ENCODE measurements at regions not wholly inside any gene's neighbourhood (a gene's known extent, or its start where the extent isn't known, plus 50 kb on each side); places are given as distances from the start of the nearest gene placed in this dataset.

- no peaks in the 10 kb centered on the region for H3K4me1 ChIP-seq (replicated peaks in 1 of 2; ENCODE audit: control insufficient read depth in 2 of 2, insufficient read depth in 2 of 2, low read length in 2 of 2)
- POLR2A ChIA-PET, result no interaction called here
- H3K9me1 ChIP-seq (ENCODE audit: control insufficient read depth, insufficient read depth, low read length), result no peaks in the 10 kb centered on the region
- WGBS (ENCODE audit: insufficient coverage, low coverage, missing lambda C conversion rate), result 6% methylated on average over 2 of the region's 2 CpGs
- no peaks in the 10 kb centered on the region for H3K36me3 ChIP-seq (ENCODE audit: control insufficient read depth, insufficient read depth, low read length)
- in situ Hi-C loops (cut with MboI) (no loop called here), intact Hi-C loops (cut with micrococcal nuclease) (no loop called here)
- FAIRE-seq (no peak), DNase-seq (ENCODE audit: extremely low read depth in 1 of 4, low spot score in 3 of 4) (no peak), ATAC-seq (no peak)
- H3K9ac ChIP-seq (ENCODE audit: insufficient read depth in 1 of 2, low read depth in 2 of 2, low read length in 2 of 2), result no peak overlapping the region
- H3K4me3 ChIP-seq, result no peak overlapping the region
- no peaks in the 10 kb centered on the region for H3K79me2 ChIP-seq (ENCODE audit: control insufficient read depth, insufficient read depth, low read length)
- H3K9me3 ChIP-seq (replicated peaks; ENCODE audit: control insufficient read depth, insufficient read depth, low read depth, low read length), result no peaks in the 10 kb centered on the region
- H3K27me3 ChIP-seq (ENCODE audit: control insufficient read depth in 2 of 2, insufficient read depth in 2 of 2, low read length in 2 of 2), result no peaks in the 10 kb centered on the region
- BruUV-seq (replicated peaks), result no TSS peak
- no peaks in the 10 kb centered on the region for H4K20me1 ChIP-seq (replicated peaks; ENCODE audit: control insufficient read depth, insufficient read depth, low read length)
- H3K4me2 ChIP-seq (ENCODE audit: insufficient read depth, low read length), result no peak overlapping the region
- no peak overlapping the region for H2AFZ ChIP-seq (ENCODE audit: low read depth, low read length)
- CTCF ChIA-PET (ENCODE audit: low intra/inter-chr PET ratio), result no interaction called here
- H3K27ac ChIP-seq (ENCODE audit: extremely low read depth, low read depth, low read length), result no peak overlapping the region
- no peak for TF ChIP-seq CHD4 (IDR thresholded peaks at IDR 0.05; ENCODE audit: insufficient read depth, insufficient replicate concordance, low read depth, low read length, poor library complexity, severe bottlenecking)
These were observed 229.1 kb upstream of the CLEC14A start for GRCh38 chr14:38485026-38485425.

- no peak overlapping the region for H2AFZ ChIP-seq (ENCODE audit: low read depth, low read length)
These were observed 226.2 kb upstream of the CLEC14A start for GRCh38 chr14:38481952-38482678.

More at GRCh38 chr14:38481952-38482678, 226.2 kb upstream of the CLEC14A start:
- Histone ChIP-seq H3K27me3 (ENCODE audit: control insufficient read depth in 2 of 2, insufficient read depth in 2 of 2, low read length in 2 of 2) (no peaks in the 10 kb centered on the region), H3K4me2 (ENCODE audit: insufficient read depth, low read length) (no peak overlapping the region), H3K9ac (ENCODE audit: insufficient read depth in 1 of 2, low read depth in 2 of 2, low read length in 2 of 2) (no peak overlapping the region), H3K9me1 (ENCODE audit: control insufficient read depth, insufficient read depth, low read length) (no peaks in the 10 kb centered on the region), H3K4me3 (no peak overlapping the region), H3K79me2 (ENCODE audit: control insufficient read depth, insufficient read depth, low read length) (no peaks in the 10 kb centered on the region), H3K4me1 (replicated peaks in 1 of 2; ENCODE audit: control insufficient read depth in 2 of 2, insufficient read depth in 2 of 2, low read length in 2 of 2) (no peaks in the 10 kb centered on the region), H3K9me3 (replicated peaks; ENCODE audit: control insufficient read depth, insufficient read depth, low read depth, low read length) (no peaks in the 10 kb centered on the region), H3K27ac (ENCODE audit: extremely low read depth, low read depth, low read length) (no peak overlapping the region), H3K36me3 (ENCODE audit: control insufficient read depth, insufficient read depth, low read length) (no peaks in the 10 kb centered on the region), H4K20me1 (replicated peaks; ENCODE audit: control insufficient read depth, insufficient read depth, low read length) (no peaks in the 10 kb centered on the region)
- POLR2A ChIA-PET, result no interaction called here
- in situ Hi-C loops (cut with MboI) (no loop called here), intact Hi-C loops (cut with micrococcal nuclease) (no loop called here)
- WGBS (ENCODE audit: insufficient coverage, low coverage, missing lambda C conversion rate), result 0% methylated on average over 2 of the region's 2 CpGs
- CTCF ChIA-PET (ENCODE audit: low intra/inter-chr PET ratio), result no interaction called here
- FAIRE-seq, result no peak
- BruUV-seq (replicated peaks), result no TSS peak
- no peak for TF ChIP-seq POLR2H (tag; IDR thresholded peaks at IDR 0.05; ENCODE audit: low read depth)
- TF ChIP-seq RFX1 (IDR thresholded peaks at IDR 0.05), result peak; percentile 19; the same call in 1 of the 2 replicates
- DNase-seq (ENCODE audit: extremely low read depth in 1 of 4, low spot score in 3 of 4), result no peak
- no peak for ATAC-seq
